ENCODE measurements at regions not wholly inside any gene's neighbourhood (a gene's known extent, or its start where the extent isn't known, plus 50 kb on each side); places are given as distances from the start of the nearest gene placed in this dataset.

DNA sequence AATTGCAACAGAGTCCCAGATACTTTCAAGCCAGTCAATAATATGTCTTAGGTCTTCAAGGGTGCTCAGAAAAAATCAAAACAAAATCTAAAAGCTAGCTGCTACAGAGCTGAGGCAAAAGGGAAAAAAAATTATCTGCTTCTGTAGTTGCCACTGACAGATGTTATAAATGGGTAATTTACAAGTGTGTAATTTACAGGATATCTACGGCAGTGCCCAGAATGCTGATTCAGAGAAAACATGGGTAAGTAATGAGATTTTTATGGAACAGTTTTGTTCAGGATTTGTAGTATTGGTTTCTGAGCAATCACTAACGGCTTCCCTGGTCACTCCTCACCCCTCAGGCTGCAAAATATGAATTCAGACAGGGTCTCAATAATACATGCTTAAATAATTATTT, 234.1 kb downstream of the GALC start:
- FAIRE-seq (no peak), DNase-seq (ENCODE audit: low spot score) (no peak), ATAC-seq (no peak)
- in situ Hi-C loops (cut with HindIII; ENCODE audit: extremely low pct_ligation_motif_present, low pct_unique_long_range_greater_than_20kb) (no loop called here), intact Hi-C loops (cut with micrococcal nuclease; ENCODE audit: unreplicated experiment) (no loop called here)
- no peaks in the 10 kb centered on the region for H4K20me1 ChIP-seq (ENCODE audit: insufficient read depth, low read length)
- no peak overlapping the region for H3K4me3 ChIP-seq (replicated peaks in 1 of 3; ENCODE audit: insufficient read depth in 1 of 3, low read depth in 2 of 3, low read length in 3 of 3)
- CTCF ChIA-PET (ENCODE audit: low intra/inter-chr PET ratio, low total read pairs), result no interaction called here
- WGBS (ENCODE audit: low lambda C conversion rate), result 5% methylated on average over 2 of the region's 2 CpGs
- no peaks in the 10 kb centered on the region for H3K36me3 ChIP-seq (replicated peaks in 1 of 2; ENCODE audit: control insufficient read depth in 1 of 2, insufficient read depth in 2 of 2, low read length in 2 of 2)
- no TSS peak for BruUV-seq (replicated peaks)
- H3K4me1 ChIP-seq (ENCODE audit: insufficient read depth, low read length), result no peaks in the 10 kb centered on the region
- no peak overlapping the region for H3K27ac ChIP-seq (ENCODE audit: extremely low read length, insufficient read depth, low read length)
- H3K9ac ChIP-seq (ENCODE audit: insufficient read depth, low read depth, low read length), result no peak overlapping the region
- H3K79me2 ChIP-seq (ENCODE audit: insufficient read depth, low read length), result no peaks in the 10 kb centered on the region
- H3K27me3 ChIP-seq (ENCODE audit: control insufficient read depth in 1 of 2, insufficient read depth in 2 of 2, low read length in 2 of 2), result peaks cover 0 to 1% of the 10 kb centered on the region in 2 experiments; a peak in 1 of 5 replicates
- no peak overlapping the region for H3K4me2 ChIP-seq (ENCODE audit: low read depth, low read length)
- no peak overlapping the region for H2AFZ ChIP-seq (ENCODE audit: low read length)
- POLR2A ChIA-PET, result no interaction called here
- TF ChIP-seq ZNF678 (CRISPR knock-in tag; IDR thresholded peaks at IDR 0.05), result no peak
- TF ChIP-seq TBX2 (CRISPR knock-in tag; IDR thresholded peaks at IDR 0.05; ENCODE audit: borderline replicate concordance), result no peak
- TF ChIP-seq SIX1 (CRISPR knock-in tag; IDR thresholded peaks at IDR 0.05; ENCODE audit: borderline replicate concordance), result no peak
- TF ChIP-seq, protein P1, sequence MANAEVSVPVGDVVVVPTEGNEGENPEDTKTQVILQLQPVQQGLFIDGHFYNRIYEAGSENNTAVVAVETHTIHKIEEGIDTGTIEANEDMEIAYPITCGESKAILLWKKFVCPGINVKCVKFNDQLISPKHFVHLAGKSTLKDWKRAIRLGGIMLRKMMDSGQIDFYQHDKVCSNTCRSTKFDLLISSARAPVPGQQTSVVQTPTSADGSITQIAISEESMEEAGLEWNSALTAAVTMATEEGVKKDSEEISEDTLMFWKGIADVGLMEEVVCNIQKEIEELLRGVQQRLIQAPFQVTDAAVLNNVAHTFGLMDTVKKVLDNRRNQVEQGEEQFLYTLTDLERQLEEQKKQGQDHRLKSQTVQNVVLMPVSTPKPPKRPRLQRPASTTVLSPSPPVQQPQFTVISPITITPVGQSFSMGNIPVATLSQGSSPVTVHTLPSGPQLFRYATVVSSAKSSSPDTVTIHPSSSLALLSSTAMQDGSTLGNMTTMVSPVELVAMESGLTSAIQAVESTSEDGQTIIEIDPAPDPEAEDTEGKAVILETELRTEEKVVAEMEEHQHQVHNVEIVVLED (CRISPR knock-in tag; IDR thresholded peaks at IDR 0.05; ENCODE audit: borderline replicate concordance), result no peak
- TF ChIP-seq, protein P2, sequence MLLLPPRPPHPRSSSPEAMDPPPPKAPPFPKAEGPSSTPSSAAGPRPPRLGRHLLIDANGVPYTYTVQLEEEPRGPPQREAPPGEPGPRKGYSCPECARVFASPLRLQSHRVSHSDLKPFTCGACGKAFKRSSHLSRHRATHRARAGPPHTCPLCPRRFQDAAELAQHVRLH (CRISPR knock-in tag; IDR thresholded peaks at IDR 0.05; ENCODE audit: borderline replicate concordance, low read depth), result no peak
- TF ChIP-seq, protein P3, sequence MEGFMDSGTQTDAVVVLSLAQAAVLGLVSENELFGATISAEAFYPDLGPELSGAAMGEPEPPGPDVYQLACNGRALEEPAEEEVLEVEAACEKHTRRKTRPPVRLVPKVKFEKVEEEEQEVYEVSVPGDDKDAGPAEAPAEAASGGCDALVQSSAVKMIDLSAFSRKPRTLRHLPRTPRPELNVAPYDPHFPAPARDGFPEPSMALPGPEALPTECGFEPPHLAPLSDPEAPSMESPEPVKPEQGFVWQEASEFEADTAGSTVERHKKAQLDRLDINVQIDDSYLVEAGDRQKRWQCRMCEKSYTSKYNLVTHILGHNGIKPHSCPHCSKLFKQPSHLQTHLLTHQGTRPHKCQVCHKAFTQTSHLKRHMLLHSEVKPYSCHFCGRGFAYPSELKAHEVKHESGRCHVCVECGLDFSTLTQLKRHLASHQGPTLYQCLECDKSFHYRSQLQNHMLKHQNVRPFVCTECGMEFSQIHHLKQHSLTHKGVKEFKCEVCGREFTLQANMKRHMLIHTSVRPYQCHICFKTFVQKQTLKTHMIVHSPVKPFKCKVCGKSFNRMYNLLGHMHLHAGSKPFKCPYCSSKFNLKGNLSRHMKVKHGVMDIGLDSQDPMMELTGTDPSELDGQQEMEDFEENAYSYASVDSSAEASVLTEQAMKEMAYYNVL (CRISPR knock-in tag; IDR thresholded peaks at IDR 0.05; ENCODE audit: borderline replicate concordance), result no peak
- no peak for TF ChIP-seq MAF1 (CRISPR knock-in tag; IDR thresholded peaks at IDR 0.05; ENCODE audit: borderline replicate concordance)
- TF ChIP-seq ATRX (CRISPR knock-in tag; IDR thresholded peaks at IDR 0.05; ENCODE audit: borderline replicate concordance), result no peak
- no peak for TF ChIP-seq JDP2 (CRISPR knock-in tag; IDR thresholded peaks at IDR 0.05; ENCODE audit: borderline replicate concordance)
- H3K9me3 ChIP-seq (ENCODE audit: low read length), result no peaks in the 10 kb centered on the region
